GM21390 (cell line): ENCODE measurements at regions not wholly inside any gene's neighbourhood (a gene's known extent, or its start where the extent isn't known, plus 50 kb on each side); places are given as distances from the start of the nearest gene placed in this dataset.
"Not testable (repeated sequence)": the region's sequence is repeated elsewhere in the genome, so short reads cannot be mapped to it uniquely, and the experiment has no call there.

Experiments used
- ATAC-seq: cut with Tn5 transposase; IDR thresholded peaks from one replicate; pipeline ENCODE4 v1.9.1; 2021; ENCODE audit not compliant: unreplicated experiment

- no peak for ATAC-seq
Measured at GRCh38 chr21:25254491-25255174, 352.6 kb downstream of the MRPL39 start.

- no peak for ATAC-seq
Measured at GRCh38 chr21:25246546-25246945, 360.7 kb downstream of the MRPL39 start.

GRCh38 chr21:25244735-25245134, 362.5 kb downstream of the MRPL39 start:
- ATAC-seq: no peak

DNA sequence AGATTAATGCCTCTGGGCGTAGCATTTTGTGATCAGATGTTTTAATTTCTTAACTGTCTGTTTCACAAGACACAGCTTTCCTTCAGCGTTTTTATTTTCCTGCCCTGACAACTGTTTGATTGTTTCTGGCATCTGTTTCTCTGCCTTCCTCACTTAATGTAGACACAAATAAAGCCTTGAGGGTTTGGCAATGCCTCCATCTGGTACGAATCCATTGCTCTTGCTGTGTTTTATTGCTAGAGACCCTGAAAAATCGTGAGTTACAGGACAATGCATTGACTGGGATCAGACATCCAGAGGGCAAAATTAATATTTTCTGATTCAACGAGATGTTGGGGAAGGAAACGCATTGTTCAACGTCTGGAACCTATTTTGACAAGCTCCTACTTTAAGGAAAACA, 363.5 kb downstream of the MRPL39 start:
- no peak for ATAC-seq

GRCh38 chr21:25240974-25241373, 366.3 kb downstream of the MRPL39 start:
- ATAC-seq: no peak

GRCh38 chr21:25234857-25235801, 372.2 kb downstream of the MRPL39 start:
- ATAC-seq: peak; percentile 77

DNA sequence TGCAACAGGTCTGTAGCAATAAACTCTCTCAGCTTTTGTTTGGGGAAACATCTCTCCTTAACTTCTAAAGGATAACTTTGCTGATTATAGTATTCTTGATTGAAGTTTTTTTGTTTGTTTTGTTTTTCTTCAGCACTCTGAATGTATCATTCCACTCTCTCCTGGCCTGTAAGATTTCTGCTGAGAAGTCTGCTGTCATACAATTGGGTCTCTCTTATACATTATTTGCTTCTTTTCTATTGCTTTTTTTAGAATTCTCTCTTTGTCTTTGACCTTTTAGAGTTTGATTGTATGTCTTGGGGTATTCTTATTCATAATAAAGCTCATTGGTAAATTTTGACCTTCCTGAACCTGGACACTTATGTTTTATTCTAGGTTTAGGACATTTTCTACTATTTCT, 386.3 kb downstream of the MRPL39 start:
- no peak for ATAC-seq

DNA sequence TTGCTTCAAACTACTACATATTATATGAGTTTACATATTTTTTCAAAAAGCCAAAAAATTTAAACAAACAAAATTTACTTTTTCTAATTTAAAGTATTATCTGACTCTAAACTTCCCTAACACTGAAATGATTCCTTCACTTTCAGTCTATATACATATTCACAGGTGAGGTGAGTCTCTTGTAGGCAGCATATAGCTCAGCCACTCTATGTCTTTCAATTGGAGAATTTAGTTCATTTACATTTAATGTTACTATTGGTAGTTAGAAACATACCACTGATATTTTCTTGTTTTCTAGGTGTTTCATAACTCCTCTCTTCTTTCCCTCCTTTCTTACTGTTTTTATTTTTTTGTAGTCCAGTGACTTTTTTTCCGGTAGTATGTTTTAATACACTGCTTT, 387.1 kb downstream of the MRPL39 start:
- ATAC-seq: no peak

DNA sequence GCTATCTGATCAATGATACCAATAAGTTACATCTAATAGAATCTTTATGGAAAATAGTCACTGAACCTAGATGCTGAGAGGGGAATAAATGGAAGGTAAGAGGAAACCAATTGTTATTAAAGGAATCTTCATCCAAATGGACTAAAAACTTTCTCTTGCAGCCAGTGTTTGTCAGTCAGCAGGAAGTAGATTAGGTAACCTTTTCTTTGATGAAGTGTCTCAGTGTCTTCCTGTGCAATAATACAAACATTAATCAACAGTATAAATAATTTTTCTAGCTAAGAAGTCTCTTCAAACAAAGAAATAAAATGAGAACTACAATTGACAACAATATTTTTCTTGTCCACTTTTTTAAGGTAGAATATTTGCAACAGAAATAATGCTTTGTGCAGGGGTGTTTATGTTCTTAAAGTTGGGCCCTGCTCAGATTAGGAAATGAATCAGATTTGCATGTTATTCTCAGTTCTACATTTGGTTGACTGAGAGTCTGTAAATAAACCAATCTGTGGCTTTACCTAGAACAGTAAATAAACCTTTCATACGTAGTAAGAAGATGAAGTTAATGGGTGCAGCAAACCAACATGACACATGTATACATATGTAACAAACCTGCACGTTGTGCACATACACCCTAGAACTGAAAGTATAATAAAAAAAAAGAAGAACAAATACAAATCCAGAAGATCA, 391.4 kb downstream of the MRPL39 start:
- ATAC-seq: peak; percentile 95

DNA sequence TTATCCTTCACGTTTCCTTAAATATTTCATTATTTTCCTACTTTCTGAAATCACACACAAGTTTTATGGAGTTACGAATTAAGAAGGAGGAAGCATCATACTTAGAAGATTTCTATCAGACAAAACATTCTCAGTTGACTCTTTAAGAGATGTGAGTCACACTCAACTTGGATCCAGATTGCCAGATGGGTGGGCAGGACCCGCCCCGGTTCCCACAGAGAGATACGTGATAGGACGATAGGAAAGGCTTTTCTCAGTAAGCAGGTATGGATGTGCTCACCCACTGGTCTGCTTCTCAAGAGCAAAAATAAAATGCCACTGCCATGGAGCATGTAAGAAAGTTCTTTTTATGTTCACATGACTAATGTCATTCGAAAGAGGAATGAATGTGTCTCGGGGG, 392.6 kb downstream of the MRPL39 start:
- no peak for ATAC-seq

DNA sequence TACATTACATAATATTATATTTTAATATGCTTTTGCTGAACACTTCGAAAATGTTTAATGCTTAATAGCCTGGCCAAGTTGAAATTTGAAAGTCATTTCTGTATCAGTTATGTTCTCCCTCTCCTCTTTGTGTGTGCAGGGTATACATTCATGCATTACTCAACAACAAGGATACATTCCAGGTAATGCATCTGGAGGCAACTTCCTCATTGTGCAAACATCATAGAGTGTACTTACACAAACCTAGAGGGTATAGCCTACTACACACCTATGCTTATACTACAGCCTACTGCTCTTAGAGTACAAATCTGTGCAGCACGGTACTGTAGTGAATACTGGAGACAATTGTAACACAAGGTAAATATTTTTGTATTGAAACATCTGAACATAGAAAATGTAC, 407.3 kb downstream of the MRPL39 start:
- no peak for ATAC-seq

- ATAC-seq: peak; percentile 51
Measured at GRCh38 chr21:25191141-25191540, 416.1 kb downstream of the MRPL39 start.

DNA sequence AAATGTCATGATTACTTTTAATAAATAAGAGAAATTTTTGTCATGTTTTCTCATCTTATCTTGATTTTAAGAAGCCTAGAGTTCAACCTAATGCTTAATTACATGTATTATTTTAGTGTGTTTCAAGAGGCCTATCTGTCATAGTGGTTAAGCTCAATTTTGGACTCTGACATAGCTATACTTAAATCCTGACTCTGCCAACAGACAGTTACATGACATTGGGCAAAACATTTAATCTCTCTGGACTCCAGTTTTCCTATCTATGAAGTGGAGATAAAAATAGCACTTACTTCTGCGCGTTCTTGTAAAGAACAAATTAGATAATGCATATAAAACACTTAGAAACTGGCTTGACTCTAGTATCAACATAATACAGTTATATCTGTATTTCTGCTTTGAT, 417.8 kb downstream of the MRPL39 start:
- no peak for ATAC-seq

DNA sequence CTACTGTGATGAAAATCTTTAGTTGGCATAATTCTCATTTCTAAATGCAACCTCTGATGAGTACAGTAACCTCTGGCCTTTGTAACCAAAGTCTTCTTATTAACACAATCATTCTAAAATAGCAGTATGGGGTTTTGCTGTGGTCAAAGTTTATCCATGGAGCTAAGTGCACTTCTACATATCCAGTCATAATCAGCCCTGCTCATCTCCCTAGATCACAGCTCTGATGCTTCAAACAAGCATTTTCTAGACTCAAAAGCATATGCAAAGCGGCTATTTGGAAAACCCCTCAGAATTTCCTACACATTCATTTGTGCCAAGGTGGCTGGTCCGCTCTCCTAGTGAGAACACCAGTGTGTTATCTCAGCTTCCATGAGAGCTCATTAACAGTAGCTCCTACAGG, 418.6 kb downstream of the MRPL39 start:
- ATAC-seq: peak; percentile 58

DNA sequence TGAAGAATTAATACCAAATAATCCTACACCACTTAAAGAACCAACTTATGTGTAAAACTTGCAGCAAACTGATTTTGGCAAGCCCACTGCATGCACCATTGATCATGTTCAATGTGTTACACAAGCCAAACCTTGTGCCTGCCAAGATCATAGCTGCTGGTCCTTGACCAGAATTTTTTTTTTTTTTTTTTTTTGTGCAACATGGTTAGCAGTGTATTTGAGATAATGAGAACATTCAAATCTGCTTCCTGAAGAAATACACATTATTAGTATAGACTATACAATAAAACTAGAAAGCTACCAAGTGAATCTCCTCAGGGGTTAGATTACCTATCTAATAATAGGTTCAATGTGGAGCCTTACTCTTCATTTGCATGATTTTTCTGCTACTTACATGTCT, 421.0 kb downstream of the MRPL39 start:
- ATAC-seq: peak; percentile 37

DNA sequence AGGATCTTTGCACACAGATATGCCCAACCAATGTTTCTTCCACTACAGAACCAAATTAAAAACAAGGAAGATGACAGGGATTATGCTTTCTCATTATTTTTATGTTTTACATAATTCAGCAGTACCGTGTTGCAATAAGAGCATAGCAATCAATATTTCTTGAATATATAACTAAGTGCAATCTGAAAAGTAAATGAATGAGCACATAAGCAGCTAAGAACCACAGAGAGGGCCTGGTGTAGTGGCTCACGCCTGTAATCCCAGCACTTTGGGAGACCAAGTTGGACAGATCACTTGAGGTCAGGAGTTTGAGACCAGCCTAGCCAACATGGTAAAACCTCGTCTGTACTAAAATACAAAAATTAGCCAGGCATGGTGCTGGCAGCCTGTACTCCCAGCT, 423.7 kb downstream of the MRPL39 start:
- no peak for ATAC-seq

- not testable (repeated sequence) for ATAC-seq
Measured at GRCh38 chr21:25181690-25182089, 425.6 kb downstream of the MRPL39 start.

DNA sequence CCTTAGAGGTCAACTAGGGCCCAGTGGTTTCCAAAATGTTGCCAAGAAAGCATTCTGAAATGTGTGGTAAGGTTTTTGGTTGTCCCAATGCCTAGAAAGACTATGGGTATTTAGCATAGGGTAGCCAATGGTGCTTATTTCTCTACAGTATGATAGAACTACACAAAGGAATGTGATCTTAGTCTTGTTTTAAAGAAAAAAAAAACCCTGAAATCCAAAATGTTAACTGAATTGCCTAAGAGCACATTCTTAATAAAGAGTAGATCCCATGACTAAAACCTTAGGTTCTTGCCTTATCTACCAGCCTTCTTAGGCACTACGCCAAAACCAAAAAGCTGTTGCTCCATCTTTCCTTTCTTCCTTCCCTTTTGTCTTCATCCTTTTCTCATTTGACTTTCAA, 428.2 kb downstream of the MRPL39 start:
- no peak for ATAC-seq

DNA sequence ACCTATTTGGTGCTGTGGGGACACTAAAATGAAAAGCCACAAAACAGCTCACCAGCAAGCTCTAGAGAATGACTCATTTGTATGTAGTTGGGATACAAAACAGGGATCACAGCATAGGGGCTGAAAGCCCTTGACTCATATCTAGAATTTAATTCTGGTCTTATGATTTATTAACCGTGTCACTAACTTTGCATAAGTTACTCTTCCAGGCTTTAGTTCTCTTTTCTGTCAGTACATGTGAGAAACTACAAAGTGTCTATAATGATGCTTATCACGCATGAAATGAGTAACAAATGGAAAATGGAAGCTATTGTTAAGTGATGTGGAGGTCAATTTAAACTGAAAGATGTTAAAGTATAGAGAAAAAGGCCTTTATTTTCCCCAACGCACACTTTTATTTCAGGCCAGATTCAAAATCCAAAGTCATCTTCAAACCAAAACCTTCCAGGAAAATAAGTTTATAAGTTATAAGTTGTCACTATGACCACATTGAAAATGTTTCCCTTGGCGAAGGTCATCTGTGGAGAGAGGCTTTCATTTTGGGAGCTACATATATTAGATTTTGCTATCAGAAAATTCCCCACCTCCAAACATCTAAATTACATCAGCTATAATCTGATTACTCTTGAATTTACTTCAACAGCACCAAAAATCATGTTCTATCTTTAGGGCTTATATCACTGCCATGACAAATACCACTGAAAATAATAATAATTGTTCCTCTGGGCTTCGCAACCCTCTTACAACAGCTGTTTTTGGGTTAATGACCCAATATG, 430.5 kb downstream of the MRPL39 start:
- peak; percentile 87 for ATAC-seq

- ATAC-seq: peak; percentile 38
Measured at GRCh38 chr21:25175938-25176337, 431.3 kb downstream of the MRPL39 start.

DNA sequence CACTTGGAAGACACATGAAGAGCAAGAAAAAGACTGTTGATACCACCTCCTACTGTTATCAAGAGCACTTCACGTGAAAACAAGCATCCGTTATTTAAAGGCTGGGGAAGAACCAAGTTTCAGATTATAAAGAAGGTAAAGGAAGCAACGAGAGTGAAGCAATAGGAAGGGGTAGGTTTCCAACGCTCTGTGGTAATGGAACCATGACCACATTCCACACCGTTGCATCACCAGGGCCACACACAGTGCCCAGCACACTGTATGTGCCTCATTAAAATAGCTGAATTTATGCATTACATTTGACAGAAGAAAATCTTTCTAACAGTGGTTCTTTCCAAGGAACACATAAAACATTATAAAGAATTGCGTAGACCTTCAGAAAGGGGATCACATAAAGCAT, 435.8 kb downstream of the MRPL39 start:
- ATAC-seq: no peak
